NCI-H2196 treated with DMSO at 0.1 percent for 48 hours (cell line): ENCODE measurements at regions not wholly inside any gene's neighbourhood (a gene's known extent, or its start where the extent isn't known, plus 50 kb on each side); places are given as distances from the start of the nearest gene placed in this dataset.

Source experiments
- DNase-seq: peaks from one replicate; lab custom pipeline; 2025; ENCODE audit not compliant: unreplicated experiment; lab: John Stamatoyannopoulos, UW

DNA sequence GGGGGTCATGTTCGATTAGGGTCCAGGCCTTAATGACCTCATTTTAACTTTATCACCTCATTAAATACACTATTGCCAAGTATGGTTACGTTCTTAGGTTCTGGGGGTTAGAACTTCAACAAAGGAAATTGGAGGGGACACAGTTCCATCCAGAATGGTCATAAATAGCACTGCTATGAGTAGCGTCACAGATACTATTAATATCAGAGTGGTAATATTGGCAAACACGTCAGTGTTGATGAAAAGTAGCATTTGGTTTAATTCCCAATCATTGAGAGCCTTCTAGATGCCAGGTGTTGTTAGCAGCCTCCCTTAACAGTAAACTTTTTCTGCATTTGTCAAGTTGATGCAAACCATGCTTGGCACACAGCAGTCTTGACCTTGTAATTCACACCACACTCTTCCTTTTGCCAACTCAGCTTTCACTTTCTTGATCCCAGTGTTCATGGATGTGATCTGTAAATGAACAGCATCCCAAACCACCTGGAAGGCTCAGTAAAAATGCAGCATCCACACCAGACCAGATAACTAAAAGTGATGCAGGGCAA, 912.5 kb upstream of the TENM3 start:
- no peak for DNase-seq

DNA sequence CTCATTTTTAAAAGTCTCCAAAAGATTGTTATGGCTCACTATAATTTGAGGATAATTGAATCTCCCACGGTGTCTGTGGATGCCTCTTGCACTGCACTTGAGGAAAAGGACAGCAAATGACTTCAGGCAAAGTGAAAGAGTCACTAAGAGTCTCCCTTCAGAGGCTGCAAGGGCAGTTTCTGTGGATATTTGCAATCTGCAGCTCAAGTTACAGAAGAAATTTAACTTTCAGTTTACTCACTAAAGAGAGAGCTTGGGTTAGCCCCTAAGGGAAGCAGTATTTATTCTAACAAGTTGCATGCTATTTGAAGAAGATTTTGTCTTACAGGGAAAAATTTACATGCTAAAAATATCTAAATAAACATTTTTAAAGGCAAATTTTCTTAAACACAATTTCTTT, 912.0 kb upstream of the TENM3 start:
- DNase-seq, result no peak

DNA sequence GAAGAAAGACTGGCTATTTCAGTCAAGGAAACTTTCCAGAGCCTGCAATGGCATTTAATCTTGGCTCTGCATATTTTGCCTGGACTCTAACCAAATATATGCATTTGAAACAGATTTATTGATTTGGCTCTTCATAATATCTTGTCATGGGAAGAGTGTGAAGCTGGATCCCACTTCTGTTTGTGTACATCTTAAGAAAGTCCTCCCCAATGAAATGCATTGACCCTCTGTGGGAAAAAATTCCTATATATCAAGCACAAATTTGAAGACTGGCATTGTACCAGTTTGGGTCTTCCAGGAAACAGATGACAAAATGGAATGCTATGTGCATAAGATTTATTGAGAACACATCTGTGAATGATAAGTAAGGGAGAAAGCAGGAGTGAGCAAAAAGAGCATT, 897.3 kb upstream of the TENM3 start:
- DNase-seq, result no peak

GRCh38 chr4:181350615-181351415, 892.4 kb upstream of the TENM3 start:
- DNase-seq, result no peak

- DNase-seq, result no peak
These were observed 878.7 kb upstream of the TENM3 start for GRCh38 chr4:181364504-181364903.

GRCh38 chr4:181365671-181366070, 877.5 kb upstream of the TENM3 start:
- no peak for DNase-seq

DNA sequence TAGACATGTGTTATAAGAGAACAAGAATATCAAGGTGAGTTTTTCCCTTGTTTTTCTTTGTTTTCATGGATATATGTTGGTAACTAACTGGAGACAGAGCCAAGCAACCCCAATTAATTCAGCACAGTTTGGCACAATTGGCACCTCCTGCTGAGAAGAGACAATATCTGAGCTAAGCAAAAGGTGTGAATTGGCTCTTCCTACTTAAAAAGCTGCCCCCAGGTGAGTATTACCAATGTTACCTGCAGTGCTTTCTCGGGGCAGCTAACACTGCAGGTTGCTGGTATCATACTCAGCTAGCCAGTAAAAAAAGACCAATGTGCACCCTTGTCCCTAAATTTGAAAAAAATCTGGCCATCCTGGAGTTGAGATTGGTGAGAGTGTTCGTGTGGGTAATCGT, 871.2 kb upstream of the TENM3 start:
- no peak for DNase-seq

- DNase-seq, result no peak
These were observed 867.1 kb upstream of the TENM3 start for GRCh38 chr4:181376058-181376457.

- no peak for DNase-seq
These were observed 855.1 kb upstream of the TENM3 start for GRCh38 chr4:181388061-181388460.

DNA sequence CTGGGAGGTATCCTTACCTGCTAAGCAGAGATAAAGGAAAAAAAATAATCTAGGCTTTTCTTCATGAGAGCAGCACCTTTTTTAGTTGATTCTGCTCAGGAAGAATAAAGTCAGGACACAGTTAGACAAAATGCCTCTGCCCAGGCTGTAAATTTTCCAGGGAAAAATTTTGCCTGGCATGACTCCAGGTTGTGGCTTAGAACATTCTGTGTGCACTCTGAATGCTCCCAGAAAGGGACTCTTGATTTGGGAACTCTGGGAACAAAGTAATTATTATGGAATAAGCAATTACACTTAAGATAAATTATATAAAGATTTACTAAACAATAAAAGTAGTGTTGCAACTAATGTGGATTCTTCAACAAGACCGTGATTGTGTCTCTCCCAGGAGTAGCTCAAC, 826.2 kb upstream of the TENM3 start:
- no peak for DNase-seq

DNA sequence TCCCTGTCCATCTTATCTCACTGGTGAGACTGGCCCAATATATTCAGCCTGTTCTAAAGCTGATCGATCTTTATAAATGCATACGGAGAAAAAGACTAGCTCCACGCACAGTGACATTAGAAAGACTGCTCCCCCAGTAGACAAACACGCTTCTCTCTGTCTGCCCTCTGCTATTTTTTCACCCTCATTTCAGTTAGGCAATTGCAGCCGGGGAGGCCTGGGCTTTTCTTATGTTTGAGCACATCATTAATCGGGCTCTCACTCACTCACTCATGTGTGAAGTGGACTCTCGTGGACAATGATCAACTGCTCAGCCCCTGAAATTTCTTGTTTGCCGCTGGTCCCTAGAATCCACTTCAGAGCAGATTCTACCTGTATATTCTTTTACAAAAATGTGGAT, 824.7 kb upstream of the TENM3 start:
- no peak for DNase-seq

DNA sequence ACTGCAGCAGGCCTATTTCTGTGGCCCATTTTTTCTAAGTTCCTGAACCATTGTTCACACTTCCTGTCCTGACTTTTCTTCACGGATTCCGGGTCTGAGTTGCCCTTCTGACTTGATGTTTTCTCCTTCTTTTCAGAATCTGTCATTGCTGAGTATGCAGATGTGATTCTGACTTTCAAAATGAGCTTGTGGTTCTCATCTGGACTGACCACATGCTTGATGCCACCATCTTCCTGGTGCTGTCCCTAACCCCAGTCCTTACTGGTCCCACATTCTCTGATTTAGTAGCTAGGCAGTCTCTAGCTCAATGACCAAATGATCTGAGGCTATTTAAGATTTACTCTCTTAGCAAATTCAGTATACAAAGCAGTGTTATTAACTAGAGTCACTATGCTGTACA, 822.3 kb upstream of the TENM3 start:
- no peak for DNase-seq

- no peak for DNase-seq
These were observed 818.7 kb upstream of the TENM3 start for GRCh38 chr4:181424362-181425016.

DNA sequence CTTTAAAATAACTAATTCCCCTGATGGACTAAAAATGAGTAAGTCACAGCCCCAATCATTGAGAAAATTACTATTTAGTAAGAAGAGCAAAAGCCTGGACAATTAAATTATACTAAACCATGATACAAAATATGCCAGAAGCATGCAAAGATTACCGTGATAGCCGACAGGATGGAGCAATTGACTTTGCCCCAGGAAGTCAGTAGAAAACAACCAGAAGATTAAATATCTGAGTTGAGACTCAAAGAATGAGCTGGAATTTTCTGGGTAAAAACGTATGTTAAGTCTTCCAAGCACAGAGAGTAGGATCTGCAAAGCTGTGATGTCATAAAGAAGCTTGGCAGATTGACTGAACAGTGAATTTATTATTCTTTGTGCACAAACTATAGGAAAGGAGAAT, 816.1 kb upstream of the TENM3 start:
- no peak for DNase-seq

GRCh38 chr4:181431006-181431405, 812.2 kb upstream of the TENM3 start:
- DNase-seq, result no peak

DNA sequence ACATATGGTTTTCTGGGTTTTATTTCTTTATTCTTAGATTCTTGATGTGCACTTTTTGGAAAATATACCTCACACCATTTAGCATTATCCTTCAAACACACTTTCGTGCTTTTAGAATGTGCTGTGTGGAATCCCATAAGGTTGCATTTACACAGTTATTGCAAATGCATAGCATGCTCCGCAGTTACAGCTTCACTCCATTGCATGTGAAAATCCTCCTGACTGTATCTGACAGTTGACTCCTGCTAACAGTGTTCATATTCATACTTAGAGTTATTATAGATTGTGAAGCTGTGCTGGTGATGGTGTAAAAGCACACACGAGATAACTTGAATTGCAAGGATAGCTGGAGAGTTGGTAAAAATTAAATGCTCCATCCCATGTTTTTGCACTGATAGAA, 811.5 kb upstream of the TENM3 start:
- no peak for DNase-seq

- DNase-seq, result no peak
These were observed 810.9 kb upstream of the TENM3 start for GRCh38 chr4:181432335-181432734.

DNA sequence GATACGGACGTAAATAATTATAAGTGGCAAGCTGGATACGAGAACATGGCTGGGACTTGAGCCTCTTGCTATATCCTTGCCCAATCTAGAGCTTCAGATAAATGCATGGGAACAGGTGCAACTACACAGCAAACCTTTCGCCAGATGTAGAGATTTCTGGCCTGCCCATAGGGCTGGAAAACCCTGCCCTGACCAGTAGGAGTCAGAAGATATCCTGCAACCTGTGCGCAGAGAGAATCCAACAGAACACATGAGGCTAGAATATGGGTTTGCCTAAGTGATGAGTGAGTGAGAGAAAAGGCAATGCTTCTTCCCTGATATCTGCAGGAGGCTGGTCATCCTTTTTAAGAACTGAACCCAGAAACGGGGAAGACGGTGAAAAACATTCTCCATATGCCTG, 805.3 kb upstream of the TENM3 start:
- DNase-seq, result no peak

DNA sequence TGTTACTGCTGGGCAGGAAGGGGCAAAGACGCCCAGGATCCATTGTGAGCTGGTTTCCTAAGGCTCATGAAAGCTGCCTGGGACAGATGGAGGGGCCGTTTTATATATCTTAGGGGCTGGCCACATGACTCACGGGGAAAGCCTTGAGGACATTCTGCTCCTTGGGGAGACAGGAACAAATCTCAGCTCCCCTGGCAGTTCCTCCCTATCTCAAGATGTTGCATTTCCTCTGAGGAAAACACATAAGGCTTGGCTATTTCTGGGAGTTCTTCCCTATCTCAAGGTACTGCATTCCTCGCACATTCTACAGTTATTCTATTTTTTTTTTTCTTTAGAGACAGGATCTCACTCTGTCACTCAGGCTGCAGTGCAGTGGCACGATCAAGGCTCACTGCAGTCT, 804.6 kb upstream of the TENM3 start:
- no peak for DNase-seq

DNA sequence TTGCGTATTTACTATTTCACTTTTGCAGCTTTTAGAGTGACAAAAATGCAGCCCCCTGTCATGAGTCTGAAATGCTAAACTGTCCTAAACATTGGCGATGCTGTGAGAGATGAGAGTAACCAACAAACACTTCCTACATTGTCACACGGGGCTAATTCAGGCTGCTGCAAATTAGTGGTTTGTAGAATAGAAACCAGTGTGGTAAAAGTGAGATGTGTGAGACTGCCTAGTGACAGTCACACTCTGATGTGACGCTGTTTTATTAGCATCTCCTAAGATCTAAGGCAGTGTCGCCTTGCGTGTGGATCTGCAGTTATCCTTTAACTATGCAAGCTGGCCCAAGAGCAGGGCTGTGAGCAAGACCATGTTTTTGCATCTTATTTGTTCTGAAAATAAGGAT, 800.2 kb upstream of the TENM3 start:
- no peak for DNase-seq

DNA sequence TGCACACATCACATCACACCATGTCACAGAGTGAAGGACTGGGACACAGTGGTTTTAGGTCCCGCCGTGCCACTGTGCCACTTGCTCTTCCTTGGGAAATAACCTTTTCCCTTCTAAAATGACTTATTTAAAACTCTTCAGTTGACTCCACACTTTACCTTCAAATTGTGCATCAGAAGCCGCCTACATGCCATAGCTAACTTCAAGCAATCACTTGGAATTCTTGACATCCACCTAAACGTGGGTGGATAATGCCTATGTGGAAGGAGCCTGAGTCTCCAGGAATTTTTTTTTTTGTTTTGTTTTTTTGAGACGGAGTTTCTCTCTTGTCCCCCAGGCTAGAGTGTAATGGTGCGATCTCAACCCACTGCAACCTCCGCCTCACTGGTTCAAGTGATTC, 777.4 kb upstream of the TENM3 start:
- no peak for DNase-seq

- DNase-seq, result no peak
These were observed 774.8 kb upstream of the TENM3 start for GRCh38 chr4:181468451-181468850.

DNA sequence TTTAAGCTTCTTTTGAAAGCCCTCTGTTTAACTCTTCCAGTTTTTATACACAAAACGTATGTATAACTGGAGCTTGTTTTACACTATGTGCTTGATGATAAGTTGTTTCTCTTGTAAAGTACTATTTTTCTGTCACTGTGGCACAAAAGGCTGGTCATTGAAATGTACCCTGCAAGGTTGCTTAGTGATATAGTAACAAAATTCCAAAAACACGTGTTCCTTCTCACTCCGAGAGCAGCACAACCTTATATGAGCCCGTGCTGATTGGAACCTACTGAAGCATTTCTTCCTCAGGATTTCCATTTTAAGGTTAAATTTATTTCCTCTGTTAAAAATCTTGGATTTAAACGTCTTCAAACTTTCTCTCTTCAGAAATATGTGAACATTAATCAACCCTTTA, 772.9 kb upstream of the TENM3 start:
- no peak for DNase-seq
